WERI-Rb-1 (cell line): ENCODE measurements at regions not wholly inside any gene's neighbourhood (a gene's known extent, or its start where the extent isn't known, plus 50 kb on each side); places are given as distances from the start of the nearest gene placed in this dataset.

Experiments
- DNase-seq: peaks from one replicate; pipeline ENCODE4 v3.0.0-alpha.2; 2020
- H3K27ac ChIP-seq: fragments of 250-450 bp; sonication (Bioruptor Pico); 2 replicates; pipeline ENCODE4 v1.5.1; 2020; ENCODE audit warnings: mild to moderate bottlenecking, moderate library complexity
- H3K27me3 ChIP-seq: fragments of 250-450 bp; sonication (Bioruptor Pico); 2 replicates; pipeline ENCODE4 v1.5.1; 2021; ENCODE audit warnings: mild to moderate bottlenecking, low read depth, moderate library complexity; ENCODE audit not compliant: insufficient read depth, severe bottlenecking
- H3K36me3 ChIP-seq: fragments of 250-450 bp; sonication (Bioruptor Pico); 2 replicates; pipeline ENCODE4 v1.5.1; 2020; ENCODE audit warnings: mild to moderate bottlenecking, moderate library complexity
- H3K4me3 ChIP-seq: 2 replicates; pipeline ENCODE4 v1.5.1; 2011; ENCODE audit warnings: low read depth, mild to moderate bottlenecking, control low read depth, low read length
- H3K9me3 ChIP-seq: fragments of 250-450 bp; sonication (Bioruptor Pico); 2 replicates; pipeline ENCODE4 v1.5.1; 2021; ENCODE audit warnings: mild to moderate bottlenecking, moderate library complexity; ENCODE audit not compliant: severe bottlenecking
- TF ChIP-seq, protein P1 (sequence below): IDR thresholded peaks from 2 replicates; pipeline ENCODE4 v1.5.1; 2011; ENCODE audit warnings: low read depth, mild to moderate bottlenecking, control low read depth, inconsistent platforms, low read length

DNA sequence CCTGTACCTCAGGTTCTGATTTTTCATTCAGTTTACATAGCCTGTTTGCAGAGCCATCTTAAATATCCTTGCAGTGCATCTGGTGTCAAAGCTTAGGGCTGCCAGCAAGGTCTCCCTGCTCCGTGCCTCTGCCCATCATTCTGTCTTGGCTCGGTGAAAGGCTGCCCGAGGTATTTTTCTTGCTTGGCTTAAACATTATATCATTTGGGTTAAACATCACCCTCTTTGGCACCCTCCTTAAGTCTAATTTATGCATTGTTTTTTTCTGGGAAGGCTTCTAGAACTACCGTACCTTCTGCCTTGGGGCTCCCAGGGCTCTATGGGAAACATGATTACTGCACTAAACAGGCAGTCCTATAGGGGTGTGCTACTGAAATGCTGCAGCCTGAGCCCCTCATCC lies 158.6 kb upstream of the CELF4 start:
- TF ChIP-seq, protein P1, sequence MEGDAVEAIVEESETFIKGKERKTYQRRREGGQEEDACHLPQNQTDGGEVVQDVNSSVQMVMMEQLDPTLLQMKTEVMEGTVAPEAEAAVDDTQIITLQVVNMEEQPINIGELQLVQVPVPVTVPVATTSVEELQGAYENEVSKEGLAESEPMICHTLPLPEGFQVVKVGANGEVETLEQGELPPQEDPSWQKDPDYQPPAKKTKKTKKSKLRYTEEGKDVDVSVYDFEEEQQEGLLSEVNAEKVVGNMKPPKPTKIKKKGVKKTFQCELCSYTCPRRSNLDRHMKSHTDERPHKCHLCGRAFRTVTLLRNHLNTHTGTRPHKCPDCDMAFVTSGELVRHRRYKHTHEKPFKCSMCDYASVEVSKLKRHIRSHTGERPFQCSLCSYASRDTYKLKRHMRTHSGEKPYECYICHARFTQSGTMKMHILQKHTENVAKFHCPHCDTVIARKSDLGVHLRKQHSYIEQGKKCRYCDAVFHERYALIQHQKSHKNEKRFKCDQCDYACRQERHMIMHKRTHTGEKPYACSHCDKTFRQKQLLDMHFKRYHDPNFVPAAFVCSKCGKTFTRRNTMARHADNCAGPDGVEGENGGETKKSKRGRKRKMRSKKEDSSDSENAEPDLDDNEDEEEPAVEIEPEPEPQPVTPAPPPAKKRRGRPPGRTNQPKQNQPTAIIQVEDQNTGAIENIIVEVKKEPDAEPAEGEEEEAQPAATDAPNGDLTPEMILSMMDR: no peak
- H3K4me3 ChIP-seq: no peak overlapping the region
- H3K27ac ChIP-seq: no peak overlapping the region
- no peak for DNase-seq
- no peaks in the 10 kb centered on the region for H3K36me3 ChIP-seq
- no peaks in the 10 kb centered on the region for H3K27me3 ChIP-seq
- no peaks in the 10 kb centered on the region for H3K9me3 ChIP-seq

DNA sequence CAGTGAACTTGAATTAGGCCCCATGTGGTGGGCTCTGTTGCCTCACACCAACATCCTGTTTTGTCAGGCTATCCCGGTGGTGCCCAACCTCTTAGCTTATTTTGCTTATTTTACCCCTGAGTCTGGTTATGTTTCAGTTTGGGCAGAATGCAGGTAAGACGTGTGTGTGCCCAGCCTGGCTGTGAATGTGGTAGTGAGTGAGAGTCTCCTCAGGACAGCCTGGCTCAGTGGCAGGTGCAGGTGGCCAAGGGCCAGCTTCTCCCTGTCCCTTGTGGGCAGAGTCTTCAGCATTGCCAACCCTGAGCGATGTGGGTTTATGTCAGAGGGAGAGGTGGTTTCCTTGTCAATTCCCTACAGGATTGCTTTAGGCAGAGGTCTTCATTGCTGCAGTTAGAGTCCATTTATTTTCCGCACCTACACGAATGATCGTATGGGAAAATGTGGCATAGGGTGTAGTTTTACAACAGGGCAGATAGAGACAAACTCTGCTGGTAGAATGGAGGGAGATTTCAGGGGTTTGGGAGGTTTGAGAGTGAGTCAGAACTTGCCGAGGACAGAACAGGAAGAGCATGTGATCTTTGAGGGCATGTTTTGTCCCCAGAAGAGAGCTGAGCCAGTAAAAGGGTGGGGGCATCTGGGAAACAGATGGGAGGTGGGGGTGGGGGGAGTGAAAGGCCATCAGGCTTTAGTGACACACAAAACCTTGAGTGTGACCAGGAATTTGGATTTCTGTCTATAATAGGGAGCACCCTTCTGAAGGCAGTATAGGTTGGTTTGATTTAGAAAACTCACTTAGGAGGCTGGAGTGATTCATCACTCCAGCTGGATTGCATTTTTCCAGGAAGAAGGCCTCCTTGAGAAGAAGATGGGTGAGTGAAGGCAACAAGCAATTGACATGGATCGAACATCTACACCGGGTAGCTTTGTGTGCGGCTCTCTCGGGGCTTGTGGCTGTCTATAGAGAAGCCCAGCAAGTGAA lies 156.2 kb upstream of the CELF4 start:
- DNase-seq: no peak
- Histone ChIP-seq H3K27me3 (no peaks in the 10 kb centered on the region), H3K4me3 (no peak overlapping the region), H3K9me3 (no peaks in the 10 kb centered on the region), H3K36me3 (no peaks in the 10 kb centered on the region), H3K27ac (no peak overlapping the region)
- TF ChIP-seq, protein P1: no peak

DNA sequence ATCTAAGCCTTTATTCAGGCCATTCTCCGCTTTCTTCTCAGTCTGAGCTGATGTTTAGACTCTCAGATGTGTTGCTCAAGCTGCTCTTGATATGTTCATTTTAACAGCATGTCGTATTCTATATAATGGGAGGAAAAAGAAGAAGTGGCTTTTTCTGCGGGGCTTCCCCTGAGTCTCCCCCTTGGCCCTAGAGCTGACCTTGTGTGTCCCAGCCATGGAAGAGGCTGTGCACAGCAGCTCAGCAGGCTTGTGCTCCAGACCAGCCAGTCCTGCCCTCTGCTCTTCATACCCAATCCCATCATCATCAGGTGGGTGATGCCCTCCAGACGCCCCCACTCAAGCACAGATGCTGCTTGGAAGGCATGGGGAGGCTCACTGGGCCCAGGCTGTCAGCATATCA lies 155.1 kb upstream of the CELF4 start:
- DNase-seq: no peak
- Histone ChIP-seq H3K27ac (no peak overlapping the region), H3K36me3 (no peaks in the 10 kb centered on the region), H3K27me3 (no peaks in the 10 kb centered on the region), H3K4me3 (no peak overlapping the region), H3K9me3 (no peaks in the 10 kb centered on the region)
- TF ChIP-seq, protein P1: no peak

DNA sequence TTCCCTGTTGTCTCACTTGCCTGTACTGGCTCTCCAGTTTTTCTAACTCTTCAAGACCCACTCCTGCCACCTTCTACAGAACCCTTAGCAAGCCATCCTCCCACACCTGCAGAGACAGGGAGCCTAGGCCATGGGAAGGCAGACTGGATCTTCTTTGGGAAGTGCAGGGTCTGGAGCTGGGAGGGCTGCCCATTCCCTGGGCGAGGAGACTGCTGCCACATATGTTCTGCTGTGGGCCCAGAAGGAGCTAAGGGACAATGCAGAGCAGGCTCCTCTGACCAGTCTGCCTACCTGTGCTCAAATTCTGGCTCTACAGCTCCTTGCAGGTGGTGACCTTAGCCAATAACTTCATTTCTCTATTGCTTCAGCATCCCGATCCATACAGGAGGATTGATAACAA lies 152.1 kb upstream of the CELF4 start:
- Histone ChIP-seq H3K36me3 (no peaks in the 10 kb centered on the region), H3K27ac (no peak overlapping the region), H3K27me3 (no peaks in the 10 kb centered on the region), H3K4me3 (no peak overlapping the region), H3K9me3 (no peaks in the 10 kb centered on the region)
- TF ChIP-seq, protein P1: no peak
- no peak for DNase-seq

DNA sequence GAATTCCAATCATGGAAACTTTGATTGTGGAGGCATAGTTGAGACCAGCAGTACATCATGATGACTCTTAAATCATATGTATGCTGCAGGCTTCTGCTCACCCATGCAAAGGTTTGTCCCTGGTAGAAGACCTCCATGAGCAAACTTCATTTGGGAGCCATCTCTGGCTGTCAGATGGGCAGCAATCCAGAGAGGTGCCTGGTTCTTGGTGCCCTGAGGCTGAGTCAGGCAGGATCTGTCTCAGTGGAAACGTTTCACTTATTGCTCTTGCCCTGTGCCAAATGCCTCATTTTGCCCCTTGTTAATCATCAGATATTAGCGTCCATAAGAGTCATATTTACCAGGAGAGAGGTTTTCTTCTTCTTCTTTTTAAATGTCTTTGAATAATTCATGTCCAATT lies 151.5 kb upstream of the CELF4 start:
- no peak for DNase-seq
- Histone ChIP-seq H3K27me3 (no peaks in the 10 kb centered on the region), H3K36me3 (no peaks in the 10 kb centered on the region), H3K9me3 (no peaks in the 10 kb centered on the region), H3K4me3 (no peak overlapping the region), H3K27ac (no peak overlapping the region)
- TF ChIP-seq, protein P1: no peak
